T-cell (primary cell): ENCODE measurements at regions not wholly inside any gene's neighbourhood (a gene's known extent, or its start where the extent isn't known, plus 50 kb on each side); places are given as distances from the start of the nearest gene placed in this dataset.

Experiments
- ATAC-seq, 4 experiments: fragments of 200-7000 bp in 3 of 4; fragments of 150-1000 bp in 1 of 4; cut with Tn5 transposase; replicated peaks in 1 of 4; 1 replicate in 3 of 4; 2 replicates in 1 of 4; pipeline ENCODE4 v1.10.0; 2021; ENCODE audit warnings: moderate library complexity in 3 of 4, mild to moderate bottlenecking in 2 of 4, moderate number of reproducible peaks in 1 of 4
- CTCF ChIA-PET, 2 donors: fragments of 300-600 bp; sonication (Branson Sonifier 250); formaldehyde crosslinking; loops; one replicate each; lab custom pipeline; 2022; ENCODE audit warnings: antibody characterized with exemption in 2 of 2; lab: Charles Lee
- POLR2A ChIA-PET, 2 donors: fragments of 300-600 bp; sonication (Branson Sonifier 250); formaldehyde crosslinking; loops; one replicate each; lab custom pipeline; 2022; ENCODE audit warnings: antibody characterized with exemption in 2 of 2; lab: Charles Lee
- DNase-seq, 35 experiments: peaks; one replicate each; pipeline versions ENCODE4 v3.0.0 to v3.0.0-alpha.2; 2013 to 2023
- H3K27ac ChIP-seq: one replicate; pipeline ENCODE4 v1.5.1; 2013; ENCODE audit warnings: low read length
- H3K27me3 ChIP-seq, 2 experiments: replicated peaks in 1 of 2; 1 replicate in 1 of 2; 2 replicates in 1 of 2; pipeline versions ENCODE4 v1.6.1 to v1.7.0; 2013; ENCODE audit warnings: low read length in 1 of 2, mixed read lengths in 1 of 2; ENCODE audit not compliant: control insufficient read depth in 2 of 2, insufficient read depth in 2 of 2; ENCODE audit errors: extremely low read depth in 1 of 2
- H3K36me3 ChIP-seq, 2 donors: 1 replicate in 1 of 2; 2 replicates in 1 of 2; pipeline versions ENCODE4 v1.6.1 to v1.7.0; 2013; ENCODE audit warnings: low read length in 1 of 2; ENCODE audit not compliant: control insufficient read depth in 2 of 2, insufficient read depth in 1 of 2; ENCODE audit errors: extremely low read depth in 1 of 2
- H3K4me1 ChIP-seq, 2 experiments: 1 replicate in 1 of 2; 2 replicates in 1 of 2; pipeline versions ENCODE4 v1.6.1 to v1.7.0; 2013; ENCODE audit warnings: low read length in 2 of 2, mixed read lengths in 1 of 2; ENCODE audit not compliant: insufficient read depth in 2 of 2, control insufficient read depth in 1 of 2; ENCODE audit errors: extremely low read depth in 1 of 2
- H3K4me3 ChIP-seq, 2 donors: 1 replicate in 1 of 2; 2 replicates in 1 of 2; pipeline versions ENCODE4 v1.5.1 to v1.7.0; 2013; ENCODE audit warnings: mild to moderate bottlenecking in 2 of 2, low read length in 1 of 2, moderate library complexity in 1 of 2; ENCODE audit not compliant: control insufficient read depth in 1 of 2; ENCODE audit errors: extremely low read depth in 1 of 2
- H3K9me3 ChIP-seq: 2 replicates; pipeline ENCODE4 v1.7.0; 2013
- H3K27ac Mint-ChIP-seq, 2 donors: one replicate each; pipeline ENCODE4 v1.8.0; 2020 to 2021; ENCODE audit warnings: mild to moderate bottlenecking in 2 of 2, mixed read lengths in 2 of 2
- H3K27me3 Mint-ChIP-seq, 2 donors: one replicate each; pipeline ENCODE4 v1.8.0; 2021 to 2022; ENCODE audit warnings: mixed read lengths in 2 of 2
- H3K36me3 Mint-ChIP-seq: one replicate; pipeline ENCODE4 v1.8.0; 2021; ENCODE audit warnings: mixed read lengths
- H3K4me1 Mint-ChIP-seq, 3 donors: one replicate each; pipeline ENCODE4 v1.8.0; 2020 to 2022; ENCODE audit warnings: mixed read lengths in 3 of 3, mild to moderate bottlenecking in 1 of 3
- H3K4me3 Mint-ChIP-seq, 3 donors: one replicate each; pipeline ENCODE4 v1.8.0; 2020 to 2022; ENCODE audit warnings: mild to moderate bottlenecking in 3 of 3, mixed read lengths in 3 of 3, moderate library complexity in 3 of 3
- H3K9me3 Mint-ChIP-seq, 3 donors: one replicate each; pipeline ENCODE4 v1.8.0; 2020 to 2022; ENCODE audit warnings: mixed read lengths in 3 of 3
- WGBS: methylation state at CpG from one replicate; pipeline ENCODE4 v1.1.5; 2013; ENCODE audit warnings: missing lambda C conversion rate; ENCODE audit not compliant: insufficient coverage; 5-methylcytosine and 5-hydroxymethylcytosine counted together

- Histone ChIP-seq H3K27me3 (no peaks in the 10 kb centered on the region), H3K27ac (no peak overlapping the region), H3K4me1 (no peaks in the 10 kb centered on the region), H3K4me3 (no peak overlapping the region), H3K9me3 (no peaks in the 10 kb centered on the region), H3K36me3 (no peaks in the 10 kb centered on the region)
- peaks cover 66% of the 10 kb centered on the region for H3K36me3 Mint-ChIP-seq
- no peak overlapping the region for H3K4me3 Mint-ChIP-seq
- ChIA-PET POLR2A (no interaction called here), CTCF (no interaction called here)
- H3K27ac Mint-ChIP-seq, result no peak overlapping the region
- H3K9me3 Mint-ChIP-seq, result peaks cover 4 to 15% (median 11%) of the 10 kb centered on the region in 3 donors
- H3K4me1 Mint-ChIP-seq, result no peaks in the 10 kb centered on the region
- WGBS, result no CpG with 5 or more reads among the region's 1 CpG
- DNase-seq, result no peak
- no peak for ATAC-seq
- no peaks in the 10 kb centered on the region for H3K27me3 Mint-ChIP-seq
These were observed 185.0 kb downstream of the SEMA6A start for GRCh38 chr5:116389601-116390000.

- no peaks in the 10 kb centered on the region for H3K27me3 Mint-ChIP-seq
- ATAC-seq, result no peak
- WGBS, result 100% methylated on average over 1 of the region's 11 CpGs
- H3K36me3 ChIP-seq, result no peaks in the 10 kb centered on the region
- H3K9me3 ChIP-seq, result no peaks in the 10 kb centered on the region
- no peak overlapping the region for H3K27ac ChIP-seq
- ChIA-PET CTCF (no interaction called here), POLR2A (no interaction called here)
- no peaks in the 10 kb centered on the region for H3K4me1 Mint-ChIP-seq
- H3K27ac Mint-ChIP-seq, result no peak overlapping the region
- H3K4me1 ChIP-seq, result no peaks in the 10 kb centered on the region
- peaks cover 62% of the 10 kb centered on the region for H3K36me3 Mint-ChIP-seq
- H3K4me3 ChIP-seq, result no peak overlapping the region
- H3K27me3 ChIP-seq, result no peaks in the 10 kb centered on the region
- DNase-seq, result no peak
- H3K9me3 Mint-ChIP-seq, result peaks cover 4 to 17% (median 11%) of the 10 kb centered on the region in 3 donors
- H3K4me3 Mint-ChIP-seq, result no peak overlapping the region
These were observed 185.9 kb downstream of the SEMA6A start for GRCh38 chr5:116388564-116389258.

- Mint-ChIP-seq H3K4me3 (no peak overlapping the region), H3K4me1 (no peaks in the 10 kb centered on the region), H3K27me3 (no peaks in the 10 kb centered on the region), H3K36me3 (peaks cover 67% of the 10 kb centered on the region), H3K9me3 (peaks cover 4 to 18% (median 11%) of the 10 kb centered on the region in 3 donors), H3K27ac (no peak overlapping the region)
- no peak overlapping the region for H3K27ac ChIP-seq
- CTCF ChIA-PET, result no interaction called here
- ATAC-seq (no peak), DNase-seq (no peak)
- H3K9me3 ChIP-seq, result no peaks in the 10 kb centered on the region
- H3K36me3 ChIP-seq, result no peaks in the 10 kb centered on the region
- POLR2A ChIA-PET, result no interaction called here
- WGBS, result no CpG with 5 or more reads among the region's 3 CpGs
- no peaks in the 10 kb centered on the region for H3K4me1 ChIP-seq
- H3K27me3 ChIP-seq, result no peaks in the 10 kb centered on the region
- no peak overlapping the region for H3K4me3 ChIP-seq
These were observed 186.9 kb downstream of the SEMA6A start for GRCh38 chr5:116387738-116388137.

- H3K27me3 ChIP-seq, result no peaks in the 10 kb centered on the region
- no peaks in the 10 kb centered on the region for H3K4me1 ChIP-seq
- ATAC-seq (no peak), DNase-seq (no peak)
- H3K27me3 Mint-ChIP-seq, result no peaks in the 10 kb centered on the region
- H3K9me3 ChIP-seq, result no peaks in the 10 kb centered on the region
- peaks cover 4 to 14% (median 9%) of the 10 kb centered on the region in 3 donors for H3K9me3 Mint-ChIP-seq
- ChIA-PET CTCF (interaction anchor here in 1 of 2 donors (0.5 kb wide), 1 partner anchor 100 kb away, joined by 3 read pairs; no protein-coding TSS in a partner anchor), POLR2A (no interaction called here)
- no peak overlapping the region for H3K27ac Mint-ChIP-seq
- peaks cover 70% of the 10 kb centered on the region for H3K36me3 Mint-ChIP-seq
- H3K4me1 Mint-ChIP-seq, result no peaks in the 10 kb centered on the region
- WGBS, result 90% methylated on average over 2 of the region's 5 CpGs
- no peak overlapping the region for H3K4me3 ChIP-seq
- no peak overlapping the region for H3K27ac ChIP-seq
- peaks cover 0 to 3% of the 10 kb centered on the region in 2 donors for H3K36me3 ChIP-seq
- no peak overlapping the region for H3K4me3 Mint-ChIP-seq
These were observed 188.0 kb downstream of the SEMA6A start for GRCh38 chr5:116386633-116387032.

GRCh38 chr5:116382874-116383266, 191.8 kb downstream of the SEMA6A start:
- ATAC-seq (no peak), DNase-seq (no peak)
- ChIA-PET POLR2A (no interaction called here), CTCF (no interaction called here)
- Mint-ChIP-seq H3K27me3 (no peaks in the 10 kb centered on the region), H3K36me3 (peaks cover 60% of the 10 kb centered on the region), H3K27ac (no peak overlapping the region), H3K4me3 (no peak overlapping the region), H3K9me3 (peaks cover 4 to 14% (median 5%) of the 10 kb centered on the region in 3 donors), H3K4me1 (no peaks in the 10 kb centered on the region)
- 96% methylated on average over 3 of the region's 3 CpGs for WGBS
- Histone ChIP-seq H3K27me3 (no peaks in the 10 kb centered on the region), H3K4me1 (no peaks in the 10 kb centered on the region), H3K9me3 (no peaks in the 10 kb centered on the region), H3K4me3 (no peak overlapping the region), H3K27ac (no peak overlapping the region), H3K36me3 (peaks cover 0 to 3% of the 10 kb centered on the region in 2 donors)

GRCh38 chr5:116382032-116382873, 192.4 kb downstream of the SEMA6A start:
- Mint-ChIP-seq H3K4me1 (no peaks in the 10 kb centered on the region), H3K27ac (no peak overlapping the region), H3K27me3 (no peaks in the 10 kb centered on the region), H3K4me3 (no peak overlapping the region), H3K36me3 (peaks cover 54% of the 10 kb centered on the region), H3K9me3 (peaks cover 0 to 14% (median under 1%) of the 10 kb centered on the region in 3 donors)
- ChIA-PET POLR2A (no interaction called here), CTCF (no interaction called here)
- Histone ChIP-seq H3K4me1 (no peaks in the 10 kb centered on the region), H3K9me3 (no peaks in the 10 kb centered on the region), H3K36me3 (peaks cover 0 to 3% of the 10 kb centered on the region in 2 donors), H3K4me3 (no peak overlapping the region), H3K27me3 (no peaks in the 10 kb centered on the region), H3K27ac (no peak overlapping the region)
- DNase-seq, result no peak
- WGBS, result 96% methylated on average over 9 of the region's 13 CpGs
- ATAC-seq, result no peak
